ENCODE measurements at regions not wholly inside any gene's neighbourhood (a gene's known extent, or its start where the extent isn't known, plus 50 kb on each side); places are given as distances from the start of the nearest gene placed in this dataset.

DNA sequence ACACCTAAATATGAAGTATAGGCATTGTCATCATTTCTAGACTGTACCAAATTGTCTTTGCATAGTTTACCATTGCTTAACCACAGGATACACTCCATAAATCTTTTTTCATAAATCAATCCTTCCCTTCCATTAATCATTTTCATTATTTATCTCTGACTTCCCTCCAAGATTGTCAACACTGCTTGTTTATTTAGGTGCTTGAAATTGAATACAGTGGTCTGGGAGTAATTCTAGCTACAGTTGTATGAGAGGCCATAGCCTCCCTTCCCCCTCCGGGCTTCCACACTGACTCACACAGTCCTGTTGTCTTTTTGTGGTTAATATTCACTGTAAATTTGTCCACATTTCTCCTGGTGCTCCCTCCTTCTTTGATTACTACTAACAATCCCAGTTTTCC lies 114.2 kb upstream of the ARID2 start (continued):
- TF ChIP-seq ZNF248 (tag by site-specific recombination; IDR thresholded peaks at IDR 0.05) (peak; percentile 47; the same call in 1 of the 2 replicates), KLF16 (tag by site-specific recombination; IDR thresholded peaks at IDR 0.05) (peak; percentile 25; the same call in 1 of the 2 replicates), ZNF561 (tag by site-specific recombination; IDR thresholded peaks at IDR 0.05; ENCODE audit: borderline replicate concordance) (peak; percentile 97), MZF1 (tag by site-specific recombination; IDR thresholded peaks at IDR 0.05; ENCODE audit: borderline replicate concordance) (peak; percentile 79), ZNF24 (tag by site-specific recombination; IDR thresholded peaks at IDR 0.05) (peak; percentile 68; the same call in 1 of the 2 replicates), BCL11A (tag by site-specific recombination; IDR thresholded peaks at IDR 0.05; ENCODE audit: low read depth) (peak; percentile 66; the same call in 1 of the 2 replicates), ZSCAN30 (tag by site-specific recombination; IDR thresholded peaks at IDR 0.05) (peak; percentile 80; the same call in 1 of the 2 replicates), ZXDB (tag by site-specific recombination; IDR thresholded peaks at IDR 0.05) (peak; percentile 94), SP2 (tag by site-specific recombination; IDR thresholded peaks at IDR 0.05) (peak; percentile 29; the same call in 1 of the 2 replicates), ZNF404 (tag by site-specific recombination; IDR thresholded peaks at IDR 0.05) (no peak), ZBTB7A (tag by site-specific recombination; IDR thresholded peaks at IDR 0.05; ENCODE audit: low read depth) (no peak), ZBTB20 (tag by site-specific recombination; IDR thresholded peaks at IDR 0.05) (no peak), ZNF514 (tag by site-specific recombination; IDR thresholded peaks at IDR 0.05) (no peak), ZEB2 (tag by site-specific recombination; IDR thresholded peaks at IDR 0.05) (peak; percentile 95), OSR2 (tag by site-specific recombination; IDR thresholded peaks at IDR 0.05) (peak; percentile 89), ZNF626 (tag by site-specific recombination; IDR thresholded peaks at IDR 0.05) (no peak), WT1 (tag by site-specific recombination; IDR thresholded peaks at IDR 0.05) (peak; percentile 98), ZNF354C (tag by site-specific recombination; IDR thresholded peaks at IDR 0.05; ENCODE audit: borderline replicate concordance, low read depth) (no peak), ZFP69B (tag by site-specific recombination; IDR thresholded peaks at IDR 0.05) (0 out of 2 replicates have a peak, but pooled peaks have one; percentile 22), ZNF843 (tag by site-specific recombination; IDR thresholded peaks at IDR 0.05) (peak; percentile 95)
- TF ChIP-seq, protein P1, sequence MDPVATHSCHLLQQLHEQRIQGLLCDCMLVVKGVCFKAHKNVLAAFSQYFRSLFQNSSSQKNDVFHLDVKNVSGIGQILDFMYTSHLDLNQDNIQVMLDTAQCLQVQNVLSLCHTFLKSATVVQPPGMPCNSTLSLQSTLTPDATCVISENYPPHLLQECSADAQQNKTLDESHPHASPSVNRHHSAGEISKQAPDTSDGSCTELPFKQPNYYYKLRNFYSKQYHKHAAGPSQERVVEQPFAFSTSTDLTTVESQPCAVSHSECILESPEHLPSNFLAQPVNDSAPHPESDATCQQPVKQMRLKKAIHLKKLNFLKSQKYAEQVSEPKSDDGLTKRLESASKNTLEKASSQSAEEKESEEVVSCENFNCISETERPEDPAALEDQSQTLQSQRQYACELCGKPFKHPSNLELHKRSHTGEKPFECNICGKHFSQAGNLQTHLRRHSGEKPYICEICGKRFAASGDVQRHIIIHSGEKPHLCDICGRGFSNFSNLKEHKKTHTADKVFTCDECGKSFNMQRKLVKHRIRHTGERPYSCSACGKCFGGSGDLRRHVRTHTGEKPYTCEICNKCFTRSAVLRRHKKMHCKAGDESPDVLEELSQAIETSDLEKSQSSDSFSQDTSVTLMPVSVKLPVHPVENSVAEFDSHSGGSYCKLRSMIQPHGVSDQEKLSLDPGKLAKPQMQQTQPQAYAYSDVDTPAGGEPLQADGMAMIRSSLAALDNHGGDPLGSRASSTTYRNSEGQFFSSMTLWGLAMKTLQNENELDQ (tag by site-specific recombination; IDR thresholded peaks at IDR 0.05; ENCODE audit: low read depth) = no peak
- TF ChIP-seq, protein P2, sequence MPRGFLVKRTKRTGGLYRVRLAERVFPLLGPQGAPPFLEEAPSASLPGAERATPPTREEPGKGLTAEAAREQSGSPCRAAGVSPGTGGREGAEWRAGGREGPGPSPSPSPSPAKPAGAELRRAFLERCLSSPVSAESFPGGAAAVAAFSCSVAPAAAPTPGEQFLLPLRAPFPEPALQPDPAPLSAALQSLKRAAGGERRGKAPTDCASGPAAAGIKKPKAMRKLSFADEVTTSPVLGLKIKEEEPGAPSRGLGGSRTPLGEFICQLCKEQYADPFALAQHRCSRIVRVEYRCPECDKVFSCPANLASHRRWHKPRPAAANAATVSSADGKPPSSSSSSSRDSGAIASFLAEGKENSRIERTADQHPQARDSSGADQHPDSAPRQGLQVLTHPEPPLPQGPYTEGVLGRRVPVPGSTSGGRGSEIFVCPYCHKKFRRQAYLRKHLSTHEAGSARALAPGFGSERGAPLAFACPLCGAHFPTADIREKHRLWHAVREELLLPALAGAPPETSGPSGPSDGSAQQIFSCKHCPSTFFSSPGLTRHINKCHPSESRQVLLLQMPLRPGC (tag by site-specific recombination; IDR thresholded peaks at IDR 0.05) = peak; percentile 90
- TF ChIP-seq, protein P3, sequence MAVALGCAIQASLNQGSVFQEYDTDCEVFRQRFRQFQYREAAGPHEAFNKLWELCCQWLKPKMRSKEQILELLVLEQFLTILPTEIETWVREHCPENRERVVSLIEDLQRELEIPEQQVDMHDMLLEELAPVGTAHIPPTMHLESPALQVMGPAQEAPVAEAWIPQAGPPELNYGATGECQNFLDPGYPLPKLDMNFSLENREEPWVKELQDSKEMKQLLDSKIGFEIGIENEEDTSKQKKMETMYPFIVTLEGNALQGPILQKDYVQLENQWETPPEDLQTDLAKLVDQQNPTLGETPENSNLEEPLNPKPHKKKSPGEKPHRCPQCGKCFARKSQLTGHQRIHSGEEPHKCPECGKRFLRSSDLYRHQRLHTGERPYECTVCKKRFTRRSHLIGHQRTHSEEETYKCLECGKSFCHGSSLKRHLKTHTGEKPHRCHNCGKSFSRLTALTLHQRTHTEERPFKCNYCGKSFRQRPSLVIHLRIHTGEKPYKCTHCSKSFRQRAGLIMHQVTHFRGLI (tag by site-specific recombination; IDR thresholded peaks at IDR 0.05) = 0 out of 2 replicates have a peak, but pooled peaks have one; percentile 19
- TF ChIP-seq, protein P4, sequence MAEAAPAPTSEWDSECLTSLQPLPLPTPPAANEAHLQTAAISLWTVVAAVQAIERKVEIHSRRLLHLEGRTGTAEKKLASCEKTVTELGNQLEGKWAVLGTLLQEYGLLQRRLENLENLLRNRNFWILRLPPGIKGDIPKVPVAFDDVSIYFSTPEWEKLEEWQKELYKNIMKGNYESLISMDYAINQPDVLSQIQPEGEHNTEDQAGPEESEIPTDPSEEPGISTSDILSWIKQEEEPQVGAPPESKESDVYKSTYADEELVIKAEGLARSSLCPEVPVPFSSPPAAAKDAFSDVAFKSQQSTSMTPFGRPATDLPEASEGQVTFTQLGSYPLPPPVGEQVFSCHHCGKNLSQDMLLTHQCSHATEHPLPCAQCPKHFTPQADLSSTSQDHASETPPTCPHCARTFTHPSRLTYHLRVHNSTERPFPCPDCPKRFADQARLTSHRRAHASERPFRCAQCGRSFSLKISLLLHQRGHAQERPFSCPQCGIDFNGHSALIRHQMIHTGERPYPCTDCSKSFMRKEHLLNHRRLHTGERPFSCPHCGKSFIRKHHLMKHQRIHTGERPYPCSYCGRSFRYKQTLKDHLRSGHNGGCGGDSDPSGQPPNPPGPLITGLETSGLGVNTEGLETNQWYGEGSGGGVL (tag by site-specific recombination; IDR thresholded peaks at IDR 0.05) = peak; percentile 87
- TF ChIP-seq, protein P5, sequence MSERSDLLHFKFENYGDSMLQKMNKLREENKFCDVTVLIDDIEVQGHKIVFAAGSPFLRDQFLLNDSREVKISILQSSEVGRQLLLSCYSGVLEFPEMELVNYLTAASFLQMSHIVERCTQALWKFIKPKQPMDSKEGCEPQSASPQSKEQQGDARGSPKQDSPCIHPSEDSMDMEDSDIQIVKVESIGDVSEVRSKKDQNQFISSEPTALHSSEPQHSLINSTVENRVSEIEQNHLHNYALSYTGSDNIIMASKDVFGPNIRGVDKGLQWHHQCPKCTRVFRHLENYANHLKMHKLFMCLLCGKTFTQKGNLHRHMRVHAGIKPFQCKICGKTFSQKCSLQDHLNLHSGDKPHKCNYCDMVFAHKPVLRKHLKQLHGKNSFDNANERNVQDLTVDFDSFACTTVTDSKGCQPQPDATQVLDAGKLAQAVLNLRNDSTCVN (tag by site-specific recombination; optimal IDR thresholded peaks at IDR 0.05) = no peak
- TF ChIP-seq, protein P6, sequence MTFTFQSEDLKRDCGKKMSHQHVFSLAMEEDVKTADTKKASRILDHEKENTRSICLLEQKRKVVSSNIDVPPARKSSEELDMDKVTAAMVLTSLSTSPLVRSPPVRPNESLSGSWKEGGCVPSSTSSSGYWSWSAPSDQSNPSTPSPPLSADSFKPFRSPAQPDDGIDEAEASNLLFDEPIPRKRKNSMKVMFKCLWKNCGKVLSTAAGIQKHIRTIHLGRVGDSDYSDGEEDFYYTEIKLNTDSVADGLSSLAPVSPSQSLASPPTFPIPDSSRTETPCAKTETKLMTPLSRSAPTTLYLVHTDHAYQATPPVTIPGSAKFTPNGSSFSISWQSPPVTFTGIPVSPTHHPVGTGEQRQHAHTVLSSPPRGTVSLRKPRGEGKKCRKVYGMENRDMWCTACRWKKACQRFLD (tag by site-specific recombination; IDR thresholded peaks at IDR 0.05) = no peak
- TF ChIP-seq, protein P7, sequence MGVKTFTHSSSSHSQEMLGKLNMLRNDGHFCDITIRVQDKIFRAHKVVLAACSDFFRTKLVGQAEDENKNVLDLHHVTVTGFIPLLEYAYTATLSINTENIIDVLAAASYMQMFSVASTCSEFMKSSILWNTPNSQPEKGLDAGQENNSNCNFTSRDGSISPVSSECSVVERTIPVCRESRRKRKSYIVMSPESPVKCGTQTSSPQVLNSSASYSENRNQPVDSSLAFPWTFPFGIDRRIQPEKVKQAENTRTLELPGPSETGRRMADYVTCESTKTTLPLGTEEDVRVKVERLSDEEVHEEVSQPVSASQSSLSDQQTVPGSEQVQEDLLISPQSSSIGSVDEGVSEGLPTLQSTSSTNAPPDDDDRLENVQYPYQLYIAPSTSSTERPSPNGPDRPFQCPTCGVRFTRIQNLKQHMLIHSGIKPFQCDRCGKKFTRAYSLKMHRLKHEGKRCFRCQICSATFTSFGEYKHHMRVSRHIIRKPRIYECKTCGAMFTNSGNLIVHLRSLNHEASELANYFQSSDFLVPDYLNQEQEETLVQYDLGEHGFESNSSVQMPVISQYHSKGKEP (tag by site-specific recombination; IDR thresholded peaks at IDR 0.05) = peak; percentile 55

Measured in HEK293 (cell line).